B cell (primary cell): ENCODE measurements at regions not wholly inside any gene's neighbourhood (a gene's known extent, or its start where the extent isn't known, plus 50 kb on each side); places are given as distances from the start of the nearest gene placed in this dataset.

ENCODE experiments used
- ATAC-seq: fragments of 200-7000 bp; cut with Tn5 transposase; one replicate; pipeline ENCODE4 v1.10.0; 2021; ENCODE audit warnings: low read depth, mild to moderate bottlenecking, moderate number of reproducible peaks, moderate library complexity
- CTCF ChIA-PET: fragments of 350-600 bp; sonication (Branson Sonifier 250); formaldehyde crosslinking; loops from one replicate; lab custom pipeline; 2021; ENCODE audit warnings: antibody characterized with exemption, inconsistent platforms; lab: Charles Lee
- POLR2A ChIA-PET: fragments of 350-600 bp; sonication (Branson Sonifier 250); formaldehyde crosslinking; loops from one replicate; lab custom pipeline; 2021; ENCODE audit warnings: antibody characterized with exemption; lab: Charles Lee
- DNase-seq: peaks from one replicate; pipeline ENCODE4 v3.0.0; 2013
- H2AFZ ChIP-seq: 2 replicates; pipeline ENCODE4 v1.6.1; 2012; ENCODE audit warnings: mild to moderate bottlenecking, low read depth, low read length; ENCODE audit not compliant: insufficient read depth, poor library complexity, severe bottlenecking
- H3K27ac ChIP-seq, 2 donors: 1 replicate in 1 of 2; 2 replicates in 1 of 2; pipeline ENCODE4 v1.5.1; 2012 to 2013; ENCODE audit warnings: low read length in 2 of 2, mild to moderate bottlenecking in 2 of 2, moderate library complexity in 1 of 2
- H3K27me3 ChIP-seq, 4 experiments: fragments of 200-600 bp in 1 of 4; sonication (generic) in 1 of 4; replicated peaks in 1 of 4; 1 replicate in 2 of 4; 2 replicates in 2 of 4; pipeline versions ENCODE4 v1.6.1 to v1.7.0; 2013 to 2016; ENCODE audit warnings: low read length in 3 of 4, mild to moderate bottlenecking in 2 of 4, mixed read lengths in 1 of 4, moderate library complexity in 1 of 4; ENCODE audit not compliant: insufficient read depth in 4 of 4, control insufficient read depth in 3 of 4; ENCODE audit errors: control extremely low read depth in 1 of 4
- H3K36me3 ChIP-seq, 2 experiments: replicated peaks in 1 of 2; 1 replicate in 1 of 2; 2 replicates in 1 of 2; pipeline versions ENCODE4 v1.6.1 to v1.7.1; 2013; ENCODE audit warnings: low read length in 1 of 2; ENCODE audit not compliant: insufficient read depth in 2 of 2, control insufficient read depth in 1 of 2; ENCODE audit errors: control extremely low read depth in 1 of 2, extremely low read depth in 1 of 2
- H3K4me1 ChIP-seq, 2 donors: fragments of 200-600 bp in 1 of 2; sonication (generic) in 1 of 2; 1 replicate in 1 of 2; 2 replicates in 1 of 2; pipeline versions ENCODE4 v1.5.1 to v1.6.1; 2013 to 2017; ENCODE audit warnings: low read length in 2 of 2; ENCODE audit not compliant: control insufficient read depth in 2 of 2, insufficient read depth in 2 of 2
- H3K4me2 ChIP-seq: replicated peaks from 2 replicates; pipeline ENCODE3; 2012; ENCODE audit warnings: mild to moderate bottlenecking, low read depth, low read length; ENCODE audit not compliant: poor library complexity, severe bottlenecking
- H3K4me3 ChIP-seq, 5 experiments: fragments of 200-600 bp in 1 of 5; sonication (generic) in 1 of 5; 1 replicate in 3 of 5; 2 replicates in 2 of 5; pipeline versions ENCODE4 v1.5.1 to v1.7.0; 2011 to 2016; ENCODE audit warnings: low read length in 4 of 5, mild to moderate bottlenecking in 4 of 5, low read depth in 2 of 5, control low read depth in 1 of 5, moderate library complexity in 1 of 5; ENCODE audit not compliant: insufficient read depth in 1 of 5; ENCODE audit errors: control extremely low read depth in 1 of 5, extremely low read depth in 1 of 5
- H3K79me2 ChIP-seq: fragments of 200-600 bp; sonication (generic); one replicate; pipeline ENCODE4 v1.6.0; 2016; ENCODE audit warnings: low read length; ENCODE audit not compliant: control insufficient read depth, insufficient read depth
- H3K9ac ChIP-seq: fragments of 200-600 bp; sonication (generic); 2 replicates; pipeline ENCODE4 v1.6.1; 2017; ENCODE audit warnings: mild to moderate bottlenecking, low read length, moderate library complexity
- H3K9me3 ChIP-seq, 3 donors: one replicate each; pipeline versions ENCODE4 v1.6.1 to v1.7.1; 2013; ENCODE audit warnings: low read length in 2 of 3; ENCODE audit not compliant: control insufficient read depth in 2 of 3, insufficient read depth in 1 of 3; ENCODE audit errors: control extremely low read depth in 1 of 3
- H4K20me1 ChIP-seq: 2 replicates; pipeline ENCODE4 v1.6.0; 2012; ENCODE audit warnings: mild to moderate bottlenecking, low read length; ENCODE audit not compliant: insufficient read depth, control insufficient read depth, poor library complexity, severe bottlenecking
- H3K27ac Mint-ChIP-seq: one replicate; pipeline ENCODE4 v1.8.0; 2021; ENCODE audit warnings: mixed read lengths
- H3K27me3 Mint-ChIP-seq: one replicate; pipeline ENCODE4 v1.8.0; 2021; ENCODE audit warnings: mixed read lengths
- H3K4me1 Mint-ChIP-seq: one replicate; pipeline ENCODE4 v1.8.0; 2021; ENCODE audit warnings: mixed read lengths
- H3K4me3 Mint-ChIP-seq: one replicate; pipeline ENCODE4 v1.8.0; 2021; ENCODE audit warnings: mixed read lengths
- H3K9me3 Mint-ChIP-seq: one replicate; pipeline ENCODE4 v1.8.0; 2022; ENCODE audit warnings: mixed read lengths; ENCODE audit not compliant: insufficient read depth
- EZH2 ChIP-seq: IDR thresholded peaks from 2 replicates; pipeline ENCODE4 v1.6.1; 2012; ENCODE audit warnings: borderline replicate concordance, low read depth, mild to moderate bottlenecking, moderate library complexity, low read length; ENCODE audit not compliant: insufficient read depth, poor library complexity, severe bottlenecking
- WGBS: methylation state at CpG from one replicate; pipeline ENCODE4 v1.1.5; 2013; ENCODE audit warnings: missing lambda C conversion rate; ENCODE audit not compliant: insufficient coverage; 5-methylcytosine and 5-hydroxymethylcytosine counted together
- intact Hi-C: fragments of 100-400 bp; cut with micrococcal nuclease; formaldehyde crosslinking; loops from one replicate; pipeline ENCODE4 v1.10.0; 2022
- TF ChIP-seq, protein P1 (sequence below): fragments of 200-600 bp; IDR thresholded peaks from one replicate; pipeline ENCODE4 v1.8.0; 2022; ENCODE audit warnings: antibody characterized with exemption, mild to moderate bottlenecking

DNA sequence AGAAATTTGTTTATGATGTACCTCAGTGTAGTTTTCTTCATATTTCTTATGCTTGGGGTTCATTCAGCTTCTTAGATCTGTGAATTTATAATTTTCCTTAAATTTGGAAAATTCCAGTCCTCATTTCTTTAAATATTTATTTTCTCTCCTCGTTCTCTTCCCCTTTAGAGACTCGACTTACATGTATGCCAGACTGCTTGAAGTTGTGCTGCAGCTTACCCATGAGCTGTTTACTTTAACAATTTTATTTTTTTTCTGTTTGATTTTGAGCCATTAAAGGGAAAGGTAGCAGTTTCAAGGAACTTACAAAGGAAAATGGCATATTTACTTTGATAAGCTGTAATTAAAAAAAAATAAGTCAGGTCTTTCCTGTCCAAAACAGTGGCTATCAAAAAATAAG is 123.0 kb upstream of the ZNF32 start:
- WGBS = no CpG with 5 or more reads among the region's 2 CpGs
- Histone ChIP-seq H3K4me1 (no peaks in the 10 kb centered on the region), H3K4me2 (no peak overlapping the region), H3K27ac (no peak overlapping the region), H3K4me3 (no peak overlapping the region), H4K20me1 (no peaks in the 10 kb centered on the region), H3K9ac (no peak overlapping the region), H3K79me2 (no peaks in the 10 kb centered on the region), H3K9me3 (peaks cover 0 to 5% (median 3%) of the 10 kb centered on the region in 3 donors), H3K36me3 (no peaks in the 10 kb centered on the region), H3K27me3 (no peaks in the 10 kb centered on the region), H2AFZ (no peak overlapping the region)
- peaks cover 13% of the 10 kb centered on the region for H3K27me3 Mint-ChIP-seq
- DNase-seq (no peak), ATAC-seq (no peak)
- TF ChIP-seq, protein P1, sequence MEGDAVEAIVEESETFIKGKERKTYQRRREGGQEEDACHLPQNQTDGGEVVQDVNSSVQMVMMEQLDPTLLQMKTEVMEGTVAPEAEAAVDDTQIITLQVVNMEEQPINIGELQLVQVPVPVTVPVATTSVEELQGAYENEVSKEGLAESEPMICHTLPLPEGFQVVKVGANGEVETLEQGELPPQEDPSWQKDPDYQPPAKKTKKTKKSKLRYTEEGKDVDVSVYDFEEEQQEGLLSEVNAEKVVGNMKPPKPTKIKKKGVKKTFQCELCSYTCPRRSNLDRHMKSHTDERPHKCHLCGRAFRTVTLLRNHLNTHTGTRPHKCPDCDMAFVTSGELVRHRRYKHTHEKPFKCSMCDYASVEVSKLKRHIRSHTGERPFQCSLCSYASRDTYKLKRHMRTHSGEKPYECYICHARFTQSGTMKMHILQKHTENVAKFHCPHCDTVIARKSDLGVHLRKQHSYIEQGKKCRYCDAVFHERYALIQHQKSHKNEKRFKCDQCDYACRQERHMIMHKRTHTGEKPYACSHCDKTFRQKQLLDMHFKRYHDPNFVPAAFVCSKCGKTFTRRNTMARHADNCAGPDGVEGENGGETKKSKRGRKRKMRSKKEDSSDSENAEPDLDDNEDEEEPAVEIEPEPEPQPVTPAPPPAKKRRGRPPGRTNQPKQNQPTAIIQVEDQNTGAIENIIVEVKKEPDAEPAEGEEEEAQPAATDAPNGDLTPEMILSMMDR = no peak
- no peak for TF ChIP-seq EZH2
- no peaks in the 10 kb centered on the region for H3K4me1 Mint-ChIP-seq
- intact Hi-C loops = no loop called here
- ChIA-PET CTCF (no interaction called here), POLR2A (no interaction called here)
- H3K4me3 Mint-ChIP-seq = no peak overlapping the region
- no peak overlapping the region for H3K27ac Mint-ChIP-seq
- H3K9me3 Mint-ChIP-seq = peaks cover 3% of the 10 kb centered on the region

DNA sequence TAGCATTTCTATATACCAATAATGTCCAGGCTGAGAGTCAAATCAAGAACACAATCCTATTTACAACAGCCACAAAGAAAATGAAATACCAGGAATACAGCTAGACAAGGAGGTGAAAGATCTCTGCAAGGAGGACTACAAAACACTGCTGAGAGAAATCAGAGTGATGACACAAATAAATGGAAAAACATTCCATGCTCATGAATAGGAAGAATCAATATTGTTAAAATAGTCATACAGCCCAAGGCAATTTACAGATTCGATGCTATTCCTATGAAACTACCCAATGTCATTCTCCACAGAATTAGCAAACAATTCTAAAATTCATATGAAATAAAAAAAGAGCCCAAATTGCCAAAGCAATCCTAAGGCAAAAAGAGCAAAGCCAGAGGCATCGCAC is 116.8 kb upstream of the ZNF32 start:
- no peak for DNase-seq
- no peak overlapping the region for H3K27ac Mint-ChIP-seq
- H3K9ac ChIP-seq = no peak overlapping the region
- TF ChIP-seq EZH2 = no peak
- TF ChIP-seq, protein P1 = no peak
- H3K36me3 ChIP-seq = no peaks in the 10 kb centered on the region
- ChIA-PET POLR2A (no interaction called here), CTCF (no interaction called here)
- no peaks in the 10 kb centered on the region for H3K27me3 ChIP-seq
- intact Hi-C loops = no loop called here
- H3K27me3 Mint-ChIP-seq = no peaks in the 10 kb centered on the region
- peaks cover 0 to 3% (median 0%) of the 10 kb centered on the region in 3 donors for H3K9me3 ChIP-seq
- no peaks in the 10 kb centered on the region for H4K20me1 ChIP-seq
- no peak for ATAC-seq
- H3K27ac ChIP-seq = no peak overlapping the region
- H2AFZ ChIP-seq = no peak overlapping the region
- WGBS = no CpG with 5 or more reads among the region's 2 CpGs
- no peak overlapping the region for H3K4me3 ChIP-seq
- H3K4me2 ChIP-seq = no peak overlapping the region
- peaks cover 4% of the 10 kb centered on the region for H3K9me3 Mint-ChIP-seq
- H3K4me3 Mint-ChIP-seq = no peak overlapping the region
- H3K79me2 ChIP-seq = no peaks in the 10 kb centered on the region
- H3K4me1 Mint-ChIP-seq = no peaks in the 10 kb centered on the region
- H3K4me1 ChIP-seq = no peaks in the 10 kb centered on the region
